OCI-LY7 (cell line): ENCODE measurements at regions not wholly inside any gene's neighbourhood (a gene's known extent, or its start where the extent isn't known, plus 50 kb on each side); places are given as distances from the start of the nearest gene placed in this dataset.

Experiments
- BruUV-seq: library from RNA; stranded (reverse); fragments of 400-500 nt; replicated peaks from 2 replicates; lab custom pipeline; 2021; lab: Mats Ljungman, UMichigan
- CTCF ChIA-PET: fragments of 300-600 bp; sonication (Branson Sonifier 250); formaldehyde crosslinking; loops from one replicate; lab custom pipeline; 2022; ENCODE audit warnings: antibody characterized with exemption; ENCODE audit not compliant: unreplicated experiment; lab: Charles Lee
- POLR2A ChIA-PET: fragments of 300-600 bp; sonication (Branson Sonifier 250); formaldehyde crosslinking; loops from one replicate; lab custom pipeline; 2022; ENCODE audit warnings: antibody characterized with exemption; lab: Charles Lee
- DNase-seq: peaks from one replicate; pipeline ENCODE4 v3.0.0-alpha.2; 2015; ENCODE audit warnings: low spot score
- H2AFZ ChIP-seq: fragments of 200-600 bp; sonication (generic), shearing (Covaris generic); 2 replicates; pipeline ENCODE4 v1.6.1; 2014; ENCODE audit warnings: mild to moderate bottlenecking, antibody characterized with exemption, low read length, moderate library complexity
- H3K27ac ChIP-seq: fragments of 200-600 bp; sonication (generic); 2 replicates; pipeline ENCODE4 v1.5.1; 2014; ENCODE audit warnings: mixed run types, low read depth, mild to moderate bottlenecking, moderate library complexity, low read length, inconsistent platforms; ENCODE audit not compliant: poor library complexity, severe bottlenecking
- H3K36me3 ChIP-seq: fragments of 200-600 bp; sonication (generic); 2 replicates; pipeline ENCODE4 v1.6.1; 2014; ENCODE audit warnings: mild to moderate bottlenecking, antibody characterized with exemption, low read length, moderate library complexity, mixed read lengths; ENCODE audit not compliant: insufficient read depth
- H3K4me1 ChIP-seq: fragments of 200-600 bp; sonication (generic); 2 replicates; pipeline ENCODE4 v1.5.1; 2014; ENCODE audit warnings: mild to moderate bottlenecking, low read length; ENCODE audit not compliant: insufficient read depth, poor library complexity, severe bottlenecking
- H3K4me2 ChIP-seq: fragments of 200-600 bp; sonication (generic); 2 replicates; pipeline ENCODE4 v1.6.1; 2014; ENCODE audit warnings: mild to moderate bottlenecking, low read length
- H3K4me3 ChIP-seq: fragments of 200-600 bp; sonication (generic); 2 replicates; pipeline ENCODE4 v1.5.1; 2014; ENCODE audit warnings: mild to moderate bottlenecking, low read depth, low read length; ENCODE audit not compliant: poor library complexity, severe bottlenecking
- H3K79me2 ChIP-seq: fragments of 200-600 bp; sonication (generic); 2 replicates; pipeline ENCODE4 v1.6.1; 2016; ENCODE audit warnings: low read depth, mild to moderate bottlenecking, low read length, moderate library complexity, mixed read lengths; ENCODE audit not compliant: insufficient read depth
- H3K9me2 ChIP-seq: fragments of 200-600 bp; sonication (generic); 2 replicates; pipeline ENCODE4 v1.6.1; 2016; ENCODE audit warnings: mild to moderate bottlenecking, low read length, mixed read lengths; ENCODE audit not compliant: insufficient read depth
- H3K9me3 ChIP-seq: fragments of 200-600 bp; sonication (generic); 2 replicates; pipeline ENCODE4 v1.6.1; 2014; ENCODE audit warnings: mild to moderate bottlenecking, mixed run types, low read length, mixed read lengths
- H4K20me1 ChIP-seq: fragments of 200-600 bp; sonication (generic); 2 replicates; pipeline ENCODE4 v1.6.1; 2014; ENCODE audit warnings: mild to moderate bottlenecking, antibody characterized with exemption, low read length, moderate library complexity, mixed read lengths; ENCODE audit not compliant: insufficient read depth
- EZH2phosphoT487 ChIP-seq: fragments of 200-600 bp; sonication (generic); IDR thresholded peaks from 2 replicates; pipeline ENCODE4 v1.6.1; 2018; ENCODE audit warnings: low read depth, borderline replicate concordance, mild to moderate bottlenecking, mixed run types, antibody characterized with exemption, low read length, moderate library complexity, mixed read lengths
- intact Hi-C: fragments of 100-400 bp; cut with micrococcal nuclease; formaldehyde crosslinking; loops from one replicate; pipeline ENCODE4 v1.10.0; 2022; ENCODE audit not compliant: unreplicated experiment
- TF ChIP-seq, protein P1 (sequence below): fragments of 200-600 bp; sonication (generic); conservative IDR thresholded peaks from 2 replicates; pipeline ENCODE4 v1.5.1; 2014; ENCODE audit warnings: mild to moderate bottlenecking, antibody characterized with exemption, low read length, moderate library complexity, mixed read lengths

GRCh38 chr10:31100115-31100601, 68.5 kb upstream of the ZNF438 start:
- DNase-seq = no peak
- H3K79me2 ChIP-seq = no peaks in the 10 kb centered on the region
- no peak overlapping the region for H3K4me2 ChIP-seq
- ChIA-PET CTCF (no interaction called here), POLR2A (no interaction called here)
- H3K36me3 ChIP-seq = no peaks in the 10 kb centered on the region
- H4K20me1 ChIP-seq = no peaks in the 10 kb centered on the region
- BruUV-seq = no TSS peak
- TF ChIP-seq, protein P1, sequence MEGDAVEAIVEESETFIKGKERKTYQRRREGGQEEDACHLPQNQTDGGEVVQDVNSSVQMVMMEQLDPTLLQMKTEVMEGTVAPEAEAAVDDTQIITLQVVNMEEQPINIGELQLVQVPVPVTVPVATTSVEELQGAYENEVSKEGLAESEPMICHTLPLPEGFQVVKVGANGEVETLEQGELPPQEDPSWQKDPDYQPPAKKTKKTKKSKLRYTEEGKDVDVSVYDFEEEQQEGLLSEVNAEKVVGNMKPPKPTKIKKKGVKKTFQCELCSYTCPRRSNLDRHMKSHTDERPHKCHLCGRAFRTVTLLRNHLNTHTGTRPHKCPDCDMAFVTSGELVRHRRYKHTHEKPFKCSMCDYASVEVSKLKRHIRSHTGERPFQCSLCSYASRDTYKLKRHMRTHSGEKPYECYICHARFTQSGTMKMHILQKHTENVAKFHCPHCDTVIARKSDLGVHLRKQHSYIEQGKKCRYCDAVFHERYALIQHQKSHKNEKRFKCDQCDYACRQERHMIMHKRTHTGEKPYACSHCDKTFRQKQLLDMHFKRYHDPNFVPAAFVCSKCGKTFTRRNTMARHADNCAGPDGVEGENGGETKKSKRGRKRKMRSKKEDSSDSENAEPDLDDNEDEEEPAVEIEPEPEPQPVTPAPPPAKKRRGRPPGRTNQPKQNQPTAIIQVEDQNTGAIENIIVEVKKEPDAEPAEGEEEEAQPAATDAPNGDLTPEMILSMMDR = no peak
- no peak for TF ChIP-seq EZH2phosphoT487
- H3K9me3 ChIP-seq = no peaks in the 10 kb centered on the region
- H3K4me3 ChIP-seq = no peak overlapping the region
- no peaks in the 10 kb centered on the region for H3K9me2 ChIP-seq
- no peaks in the 10 kb centered on the region for H3K4me1 ChIP-seq
- intact Hi-C loops = no loop called here
- H2AFZ ChIP-seq = no peak overlapping the region
- H3K27ac ChIP-seq = no peak overlapping the region

GRCh38 chr10:31100662-31101061, 69.0 kb upstream of the ZNF438 start:
- H3K4me3 ChIP-seq = no peak overlapping the region
- no peak for DNase-seq
- H4K20me1 ChIP-seq = no peaks in the 10 kb centered on the region
- BruUV-seq = no TSS peak
- H3K4me1 ChIP-seq = no peaks in the 10 kb centered on the region
- POLR2A ChIA-PET = no interaction called here
- intact Hi-C loops = no loop called here
- no peak for TF ChIP-seq EZH2phosphoT487
- TF ChIP-seq, protein P1 = no peak
- no peak overlapping the region for H2AFZ ChIP-seq
- H3K36me3 ChIP-seq = no peaks in the 10 kb centered on the region
- H3K4me2 ChIP-seq = no peak overlapping the region
- H3K9me2 ChIP-seq = no peaks in the 10 kb centered on the region
- no peaks in the 10 kb centered on the region for H3K79me2 ChIP-seq
- CTCF ChIA-PET = no interaction called here
- H3K9me3 ChIP-seq = no peaks in the 10 kb centered on the region
- no peak overlapping the region for H3K27ac ChIP-seq

- no peak overlapping the region for H3K4me3 ChIP-seq
- TF ChIP-seq EZH2phosphoT487 = no peak
- TF ChIP-seq, protein P1 = no peak
- H4K20me1 ChIP-seq = no peaks in the 10 kb centered on the region
- H3K79me2 ChIP-seq = no peaks in the 10 kb centered on the region
- BruUV-seq = no TSS peak
- CTCF ChIA-PET = no interaction called here
- no peak for DNase-seq
- intact Hi-C loops = no loop called here
- no peak overlapping the region for H3K4me2 ChIP-seq
- H3K9me3 ChIP-seq = no peaks in the 10 kb centered on the region
- no peaks in the 10 kb centered on the region for H3K4me1 ChIP-seq
- H3K36me3 ChIP-seq = no peaks in the 10 kb centered on the region
- H2AFZ ChIP-seq = no peak overlapping the region
- no peaks in the 10 kb centered on the region for H3K9me2 ChIP-seq
- POLR2A ChIA-PET = no interaction called here
- H3K27ac ChIP-seq = no peak overlapping the region
These were observed 69.5 kb upstream of the ZNF438 start for GRCh38 chr10:31101123-31101522.
